Ovary (tissue), 7 donors: ENCODE measurements at regions not wholly inside any gene's neighbourhood (a gene's known extent, or its start where the extent isn't known, plus 50 kb on each side); places are given as distances from the start of the nearest gene placed in this dataset.

Experiments
- DNase-seq, 5 donors: peaks; one replicate each; pipeline ENCODE4 v3.0.0-alpha.2; 2019 to 2020
- H3K27ac ChIP-seq, 2 donors: fragments of 200-600 bp; one replicate each; pipeline versions ENCODE4 v1.5.1 to v1.8.0; 2019 to 2022
- H3K27me3 ChIP-seq: fragments of 200-600 bp; one replicate; pipeline ENCODE4 v1.8.0; 2022
- H3K36me3 ChIP-seq: fragments of 200-600 bp; sonication (generic); one replicate; pipeline ENCODE4 v1.5.1; 2019
- H3K4me1 ChIP-seq: one replicate; pipeline ENCODE4 v1.8.1; 2013; ENCODE audit warnings: mild to moderate bottlenecking, moderate library complexity; ENCODE audit not compliant: insufficient read depth
- H3K4me3 ChIP-seq: fragments of 200-600 bp; sonication (generic); one replicate; pipeline ENCODE4 v1.5.1; 2017
- H3K9me3 ChIP-seq, 2 donors: fragments of 200-600 bp in 1 of 2; sonication (generic) in 1 of 2; one replicate each; pipeline versions ENCODE4 v1.5.1 to v1.8.1; 2013 to 2019; ENCODE audit warnings: mild to moderate bottlenecking in 1 of 2, moderate library complexity in 1 of 2
- EP300 ChIP-seq: sonication (generic); formaldehyde crosslinking; IDR thresholded peaks from one replicate; pipeline ENCODE4 v1.6.1; 2017; ENCODE audit warnings: antibody characterized with exemption
- POLR2A ChIP-seq: fragments of 450-650 bp; IDR thresholded peaks from one replicate; pipeline ENCODE4 v1.6.1; 2017; ENCODE audit warnings: antibody characterized with exemption, mild to moderate bottlenecking, moderate library complexity
- WGBS, 3 donors: extraction: QIAGEN DNeasy Blood & Tissue Kit in 1 of 3; methylation state at CpG; one replicate each; pipeline versions ENCODE4 v1.1.5 to v1.1.7; 2013 to 2017; 5-methylcytosine and 5-hydroxymethylcytosine counted together
- intact Hi-C, 4 donors: fragments of 100-400 bp; cut with DNase I; formaldehyde crosslinking; loops; one replicate each; pipeline versions ENCODE4 v1.11.0 to v1.15.1; 2022 to 2023
- TF ChIP-seq, protein P1 (sequence below), 3 donors: fragments of 450-650 bp in 2 of 3; fragments of 200-600 bp in 1 of 3; IDR thresholded peaks; one replicate each; pipeline versions ENCODE4 v1.5.1 to v1.8.0; 2016 to 2022; ENCODE audit warnings: antibody characterized with exemption in 3 of 3, mild to moderate bottlenecking in 1 of 3
- donor health status: DM: no; HTN: no; CAD: no; lungs with moderate emphysema.
- donor health status: DM: no; HTN: no; CAD: no.
- donor health status: Bipolar disorder and iron deficiency.
- donor health status: DM: no; HTN: no; CAD: no.
- donor health status: DM: yes; HTN: yes; CAD: no.

DNA sequence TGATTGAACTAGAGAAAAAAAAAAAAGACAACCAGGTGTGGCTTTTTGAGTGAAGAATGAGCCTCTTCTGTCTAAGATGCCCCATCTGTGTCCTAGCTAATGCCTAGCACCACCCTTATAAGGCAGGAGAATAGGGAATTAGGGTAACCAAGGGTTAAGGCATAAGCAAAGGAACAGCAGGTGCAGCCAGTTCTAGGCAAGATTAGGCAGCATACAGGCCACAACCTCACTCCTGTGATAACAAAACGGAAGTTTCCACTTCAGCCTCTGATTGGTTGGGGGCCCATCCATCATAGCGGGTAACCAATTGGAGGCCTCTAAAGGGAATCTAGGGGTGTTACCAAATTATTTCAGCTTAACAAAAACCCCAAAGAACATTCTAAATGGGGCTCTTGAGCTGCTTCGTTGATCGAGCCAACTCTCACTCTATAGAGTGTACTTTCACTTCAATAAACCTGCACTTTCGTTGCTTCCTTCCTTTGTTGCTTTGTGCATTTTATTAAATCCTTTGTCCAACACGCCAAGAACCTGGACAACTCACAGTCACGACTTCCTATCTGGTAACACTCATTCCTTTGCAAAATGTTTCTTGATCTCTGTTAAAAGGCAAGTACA lies 61.9 kb upstream of the TAGAP start:
- H3K4me3 ChIP-seq, result no peak overlapping the region

DNA sequence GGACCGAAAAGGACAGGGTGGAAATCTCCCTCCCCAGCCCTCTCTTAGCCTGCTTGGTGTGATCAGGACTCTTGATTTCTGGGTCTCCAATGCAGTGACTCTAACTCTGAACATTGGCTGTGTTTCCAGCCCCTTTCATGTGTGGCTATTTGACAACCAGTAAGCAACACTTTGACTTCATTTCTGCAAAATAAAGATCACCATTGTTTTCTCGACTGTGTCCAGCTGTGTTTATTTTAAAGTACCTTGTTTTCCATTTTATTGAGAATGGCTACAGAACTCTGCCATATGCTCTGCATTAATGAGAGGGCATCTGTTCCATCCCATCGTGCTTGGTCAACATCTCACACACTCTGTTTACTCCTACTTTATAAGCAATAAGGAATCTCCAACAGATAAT lies 60.9 kb upstream of the TAGAP start:
- intact Hi-C loops, result loop anchor here in 1 of 4 donors (10.0 kb wide), 1 partner anchor 101 kb away; the partner anchor contains the start of gene RSPH3
- no peaks in the 10 kb centered on the region for H3K27me3 ChIP-seq

More for the DNA sequence above, 61.9 kb upstream of the TAGAP start:
- H3K4me1 ChIP-seq, result no peaks in the 10 kb centered on the region
- H3K27ac ChIP-seq, result no peak overlapping the region
- TF ChIP-seq EP300 (no peak), POLR2A (no peak)
- TF ChIP-seq, protein P1, sequence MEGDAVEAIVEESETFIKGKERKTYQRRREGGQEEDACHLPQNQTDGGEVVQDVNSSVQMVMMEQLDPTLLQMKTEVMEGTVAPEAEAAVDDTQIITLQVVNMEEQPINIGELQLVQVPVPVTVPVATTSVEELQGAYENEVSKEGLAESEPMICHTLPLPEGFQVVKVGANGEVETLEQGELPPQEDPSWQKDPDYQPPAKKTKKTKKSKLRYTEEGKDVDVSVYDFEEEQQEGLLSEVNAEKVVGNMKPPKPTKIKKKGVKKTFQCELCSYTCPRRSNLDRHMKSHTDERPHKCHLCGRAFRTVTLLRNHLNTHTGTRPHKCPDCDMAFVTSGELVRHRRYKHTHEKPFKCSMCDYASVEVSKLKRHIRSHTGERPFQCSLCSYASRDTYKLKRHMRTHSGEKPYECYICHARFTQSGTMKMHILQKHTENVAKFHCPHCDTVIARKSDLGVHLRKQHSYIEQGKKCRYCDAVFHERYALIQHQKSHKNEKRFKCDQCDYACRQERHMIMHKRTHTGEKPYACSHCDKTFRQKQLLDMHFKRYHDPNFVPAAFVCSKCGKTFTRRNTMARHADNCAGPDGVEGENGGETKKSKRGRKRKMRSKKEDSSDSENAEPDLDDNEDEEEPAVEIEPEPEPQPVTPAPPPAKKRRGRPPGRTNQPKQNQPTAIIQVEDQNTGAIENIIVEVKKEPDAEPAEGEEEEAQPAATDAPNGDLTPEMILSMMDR (IDR thresholded peaks at IDR 0.05), result no peak
- H3K9me3 ChIP-seq, result no peaks in the 10 kb centered on the region
- 37 to 55% (median 39%) methylated on average over 7 of the region's 7 CpGs for WGBS, 3 donors
- H3K36me3 ChIP-seq, result no peaks in the 10 kb centered on the region
- intact Hi-C loops, result loop anchor here in 1 of 4 donors (10.0 kb wide), 1 partner anchor 102 kb away; the partner anchor contains the start of gene RSPH3
- DNase-seq, result peak in 2 of 5 donors; percentile 34 to 66
- H3K27me3 ChIP-seq, result no peaks in the 10 kb centered on the region

DNA sequence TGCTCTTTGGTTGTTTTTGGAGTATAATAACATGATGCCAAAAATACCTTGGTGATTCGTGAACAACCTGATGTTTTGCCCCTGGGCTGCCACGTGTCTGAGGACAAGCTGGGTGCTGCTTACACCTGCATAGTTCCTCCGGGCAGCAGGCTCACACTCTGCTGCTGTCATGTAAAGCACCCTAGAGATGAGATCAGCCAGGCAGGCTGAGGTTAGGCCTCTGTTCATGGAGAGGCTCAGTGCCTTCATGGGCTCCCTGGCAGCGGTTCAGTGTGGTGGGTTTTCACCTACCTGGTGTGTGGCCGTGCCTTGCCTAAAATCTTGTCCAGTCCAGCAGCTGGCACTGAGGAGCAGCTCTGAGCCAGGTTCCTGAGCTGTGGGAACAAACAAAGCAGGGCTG lies 60.1 kb upstream of the TAGAP start:
- Histone ChIP-seq H3K4me1 (no peaks in the 10 kb centered on the region), H3K36me3 (no peaks in the 10 kb centered on the region), H3K27me3 (no peaks in the 10 kb centered on the region), H3K9me3 (no peaks in the 10 kb centered on the region), H3K27ac (no peak overlapping the region), H3K4me3 (no peak overlapping the region)
- 81 to 87% (median 87%) methylated on average over 5 of the region's 5 CpGs for WGBS, 3 donors
- intact Hi-C loops, result loop anchor here in 2 of 4 donors (5.0 to 10.0 kb wide), 2 partner anchors 63 to 100 kb away; partner anchors contain the start of genes TAGAP (in 2 of the 2) and RSPH3 (in 1 of the 2)
- no peak for DNase-seq
- TF ChIP-seq, protein P1 (IDR thresholded peaks at IDR 0.05), result no peak
- no peak for TF ChIP-seq EP300
- TF ChIP-seq POLR2A, result no peak

More for the DNA sequence above, 60.9 kb upstream of the TAGAP start:
- no peaks in the 10 kb centered on the region for H3K9me3 ChIP-seq
- H3K4me1 ChIP-seq, result no peaks in the 10 kb centered on the region
- no peak for DNase-seq
- H3K36me3 ChIP-seq, result no peaks in the 10 kb centered on the region
- WGBS, 3 donors, result 47 to 58% (median 51%) methylated on average over 3 of the region's 3 CpGs
- no peak overlapping the region for H3K27ac ChIP-seq
- TF ChIP-seq EP300 (no peak), POLR2A (no peak)
- H3K4me3 ChIP-seq, result no peak overlapping the region

DNA sequence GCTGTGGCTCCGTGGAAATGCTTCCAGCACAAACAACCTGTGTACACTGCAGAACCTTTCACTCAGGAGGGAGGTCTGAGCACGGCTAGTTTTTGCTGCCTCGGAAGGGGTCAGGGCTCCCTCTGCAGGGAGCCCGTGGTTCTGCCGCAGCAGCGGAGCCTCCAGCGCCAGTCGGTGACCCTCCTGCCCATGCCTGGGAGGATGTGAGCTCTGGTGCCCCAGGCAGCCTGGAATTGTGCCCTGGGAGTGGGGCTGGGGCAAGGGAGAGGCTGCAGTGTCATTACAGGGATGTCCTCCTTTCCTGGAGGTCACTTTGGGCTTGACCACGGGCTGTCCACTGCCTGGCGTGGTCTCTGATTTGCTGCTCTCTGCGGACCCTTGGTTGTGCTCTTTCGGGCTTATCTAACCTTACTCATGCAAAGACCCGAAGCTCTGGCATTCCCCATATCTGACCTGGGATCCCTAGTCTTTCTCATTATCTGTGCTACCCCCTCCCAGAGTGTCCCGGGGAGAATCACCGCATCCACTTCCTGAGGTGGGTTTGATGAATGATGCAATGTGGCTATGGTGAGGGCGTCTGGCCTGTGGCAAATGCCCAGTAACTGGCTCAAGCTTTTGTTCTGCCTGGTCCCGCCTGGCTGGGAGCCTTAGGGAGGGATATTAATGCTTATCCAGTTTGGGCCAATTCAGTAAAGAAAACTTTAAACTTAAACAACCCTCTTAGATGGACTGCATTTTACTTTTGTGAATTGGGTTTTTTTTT lies 59.6 kb upstream of the TAGAP start:
- Histone ChIP-seq H3K36me3 (no peaks in the 10 kb centered on the region), H3K9me3 (no peaks in the 10 kb centered on the region), H3K4me1 (no peaks in the 10 kb centered on the region), H3K4me3 (no peak overlapping the region), H3K27me3 (no peaks in the 10 kb centered on the region), H3K27ac (no peak overlapping the region)
- WGBS, 3 donors, result 31 to 36% (median 32%) methylated on average over 16 to 17 of the region's 17 CpGs
- DNase-seq, result peak; percentile 43 to 79 (median 47)
- TF ChIP-seq, protein P1 (IDR thresholded peaks at IDR 0.05), result peak; percentile 29 to 60 (median 46)
- TF ChIP-seq POLR2A, result no peak
- intact Hi-C loops, result loop anchor here in 2 of 4 donors (5.0 to 10.0 kb wide), 2 partner anchors 62 to 100 kb away; partner anchors contain the start of genes TAGAP (in 2 of the 2) and RSPH3 (in 1 of the 2)
